HFF-Myc (cell line): ENCODE measurements at regions not wholly inside any gene's neighbourhood (a gene's known extent, or its start where the extent isn't known, plus 50 kb on each side); places are given as distances from the start of the nearest gene placed in this dataset.
"Not testable (repeated sequence)": the region's sequence is repeated elsewhere in the genome, so short reads cannot be mapped to it uniquely, and the experiment has no call there.

Source experiments
- DNase-seq: peaks from one replicate; pipeline ENCODE4 v3.0.0-alpha.2; 2011; ENCODE audit warnings: low read depth; ENCODE audit errors: extremely low read depth
- H3K4me3 ChIP-seq: replicated peaks from 2 replicates; pipeline ENCODE4 v1.5.1; 2011; ENCODE audit warnings: low read depth, mild to moderate bottlenecking, control low read depth, low read length
- CTCF ChIP-seq: IDR thresholded peaks from 2 replicates; pipeline ENCODE4 v1.5.1; 2012; ENCODE audit warnings: mild to moderate bottlenecking, low read depth, low read length, control low read depth; ENCODE audit errors: missing control alignments

- no peak for DNase-seq
- no peak for TF ChIP-seq CTCF
Observed at GRCh38 chr13:99087954-99088491, 110.2 kb upstream of the DOCK9 start.

GRCh38 chr13:99093997-99094396, 106.7 kb upstream of the UBAC2 start:
- H3K4me3 ChIP-seq: no peak overlapping the region
- no peak for TF ChIP-seq CTCF
- DNase-seq: no peak

More at GRCh38 chr13:99087954-99088491, 110.2 kb upstream of the DOCK9 start:
- peak overlapping the region; percentile 65 for H3K4me3 ChIP-seq

GRCh38 chr13:99101831-99102230, 98.8 kb upstream of the UBAC2 start:
- not testable (repeated sequence) for DNase-seq, H3K4me3 ChIP-seq

GRCh38 chr13:99103536-99103935, 97.1 kb upstream of the UBAC2 start:
- no peak for DNase-seq
- H3K4me3 ChIP-seq: no peak overlapping the region

GRCh38 chr13:99104396-99104795, 96.3 kb upstream of the UBAC2 start:
- DNase-seq: no peak
- no peak for TF ChIP-seq CTCF
- H3K4me3 ChIP-seq: no peak overlapping the region

More at GRCh38 chr13:99103536-99103935, 97.1 kb upstream of the UBAC2 start:
- TF ChIP-seq CTCF: no peak

- no peak for DNase-seq
- no peak for TF ChIP-seq CTCF
- no peak overlapping the region for H3K4me3 ChIP-seq
Observed at GRCh38 chr13:99105160-99105559, 95.5 kb upstream of the UBAC2 start.

GRCh38 chr13:99113351-99113750, 87.3 kb upstream of the UBAC2 start:
- DNase-seq: no peak
- TF ChIP-seq CTCF: no peak

More at GRCh38 chr13:99113351-99113750, 87.3 kb upstream of the UBAC2 start:
- no peak overlapping the region for H3K4me3 ChIP-seq
